Neutrophil (primary cell): ENCODE measurements at regions not wholly inside any gene's neighbourhood (a gene's known extent, or its start where the extent isn't known, plus 50 kb on each side); places are given as distances from the start of the nearest gene placed in this dataset.

Experiments used
- H3K27ac ChIP-seq: fragments of 200-600 bp; sonication (generic); 2 replicates; pipeline ENCODE4 v1.5.1; 2016; ENCODE audit warnings: mild to moderate bottlenecking, moderate library complexity
- H3K27me3 ChIP-seq: fragments of 200-600 bp; sonication (generic); 2 replicates; pipeline ENCODE4 v1.6.0; 2016; ENCODE audit warnings: mild to moderate bottlenecking
- H3K36me3 ChIP-seq: fragments of 200-600 bp; sonication (generic); 2 replicates; pipeline ENCODE4 v1.5.1; 2017
- H3K4me1 ChIP-seq, 2 experiments: fragments of 200-600 bp in 1 of 2; sonication (generic) in 1 of 2; 1 replicate in 1 of 2; 2 replicates in 1 of 2; pipeline versions ENCODE4 v1.5.1 to v1.6.1; 2013 to 2016; ENCODE audit warnings: low read depth in 1 of 2, low read length in 1 of 2, mild to moderate bottlenecking in 1 of 2, moderate library complexity in 1 of 2; ENCODE audit not compliant: control insufficient read depth in 1 of 2, insufficient read depth in 1 of 2
- H3K4me3 ChIP-seq, 2 experiments: fragments of 200-600 bp in 1 of 2; sonication (generic) in 1 of 2; 1 replicate in 1 of 2; 2 replicates in 1 of 2; pipeline ENCODE4 v1.5.1; 2013 to 2016; ENCODE audit warnings: low read depth in 1 of 2, low read length in 1 of 2, mild to moderate bottlenecking in 1 of 2, moderate library complexity in 1 of 2
- H3K9me3 ChIP-seq: fragments of 200-600 bp; sonication (generic); 2 replicates; pipeline ENCODE4 v1.5.1; 2016
- CTCF ChIP-seq: fragments of 200-600 bp; sonication (generic); IDR thresholded peaks from 2 replicates; pipeline ENCODE4 v1.5.1; 2016; ENCODE audit warnings: antibody characterized with exemption

DNA sequence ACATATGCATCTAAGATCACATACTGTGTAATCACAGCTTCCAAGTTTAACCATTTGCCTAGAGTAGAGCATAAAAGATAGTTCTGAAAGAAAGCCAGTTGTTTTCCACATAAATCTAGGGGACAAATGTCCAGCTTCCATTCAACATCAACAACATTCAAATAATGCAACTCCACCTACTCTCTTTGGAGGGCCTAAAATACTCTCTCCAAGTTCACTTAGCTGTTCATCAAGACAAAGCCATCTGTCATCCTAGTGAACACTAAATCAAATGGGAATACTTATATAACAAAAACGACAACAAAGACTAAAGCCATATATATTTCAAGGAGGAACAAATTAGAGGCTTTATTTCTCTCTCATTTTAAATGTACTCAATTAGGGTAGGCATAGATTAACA lies 221.5 kb upstream of the CDH2 start:
- H3K27me3 ChIP-seq = no peaks in the 10 kb centered on the region
- no peaks in the 10 kb centered on the region for H3K4me1 ChIP-seq
- H3K36me3 ChIP-seq = no peaks in the 10 kb centered on the region
- no peak for TF ChIP-seq CTCF
- no peak overlapping the region for H3K4me3 ChIP-seq
- no peaks in the 10 kb centered on the region for H3K9me3 ChIP-seq
- no peak overlapping the region for H3K27ac ChIP-seq

- Histone ChIP-seq H3K27ac (no peak overlapping the region), H3K9me3 (no peaks in the 10 kb centered on the region), H3K36me3 (no peaks in the 10 kb centered on the region), H3K4me1 (no peaks in the 10 kb centered on the region), H3K4me3 (no peak overlapping the region), H3K27me3 (no peaks in the 10 kb centered on the region)
- TF ChIP-seq CTCF = no peak
Observed at GRCh38 chr18:28390022-28390421, 213.1 kb upstream of the CDH2 start.

DNA sequence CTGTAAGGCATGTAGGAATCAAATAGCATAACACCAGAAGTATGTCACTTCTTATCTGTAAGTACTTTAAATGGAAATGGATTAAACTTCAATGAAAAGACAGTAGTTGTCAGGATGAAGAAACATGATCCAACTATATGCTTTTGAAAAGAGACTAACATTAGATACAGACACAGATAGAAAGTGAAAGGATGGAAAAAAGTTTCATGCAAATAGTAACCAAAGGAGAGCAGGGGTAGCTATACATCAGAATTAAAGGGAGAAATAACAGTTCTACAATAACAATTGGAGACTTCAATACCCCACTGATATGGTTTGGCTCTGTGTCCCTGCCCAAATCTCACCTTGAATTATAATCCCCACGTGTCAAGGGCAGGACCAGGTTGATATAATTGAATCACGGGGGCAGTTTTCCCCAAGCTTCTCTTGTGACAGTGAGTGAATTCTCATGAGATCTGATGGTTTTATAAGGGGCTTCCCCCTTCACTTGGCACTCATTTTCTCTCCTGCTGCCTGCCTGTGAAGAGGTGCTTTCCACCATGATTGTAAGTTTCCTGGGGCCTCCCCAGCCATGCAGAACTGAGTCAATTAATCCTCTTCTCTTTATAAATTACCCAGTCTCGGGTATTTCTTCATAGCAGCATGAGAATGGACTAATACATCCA lies 205.4 kb upstream of the CDH2 start:
- H3K27ac ChIP-seq = no peak overlapping the region
- H3K9me3 ChIP-seq = no peaks in the 10 kb centered on the region
- no peak for TF ChIP-seq CTCF
- H3K27me3 ChIP-seq = no peaks in the 10 kb centered on the region
- H3K36me3 ChIP-seq = no peaks in the 10 kb centered on the region
- H3K4me1 ChIP-seq = no peaks in the 10 kb centered on the region
- no peak overlapping the region for H3K4me3 ChIP-seq

DNA sequence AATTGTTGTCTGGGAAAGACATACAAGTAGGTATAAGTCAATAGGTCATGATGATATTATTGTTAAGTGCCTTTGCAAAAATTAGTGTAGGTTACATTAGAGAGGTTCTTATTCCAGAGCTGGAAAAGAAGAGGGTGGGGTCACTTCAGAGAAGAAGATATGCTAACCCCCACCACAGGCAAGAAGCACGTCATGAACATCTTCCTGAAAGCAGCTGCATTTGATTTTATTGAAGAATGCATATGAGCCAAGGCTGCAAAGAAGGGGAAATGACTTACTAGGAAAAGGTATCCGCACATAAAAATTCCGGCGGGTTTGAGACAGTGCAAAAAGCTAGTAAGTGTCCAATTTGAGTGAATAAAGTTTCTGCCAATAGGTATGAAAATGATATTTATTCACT lies 195.3 kb upstream of the CDH2 start:
- Histone ChIP-seq H3K9me3 (no peaks in the 10 kb centered on the region), H3K27ac (no peak overlapping the region), H3K4me3 (no peak overlapping the region), H3K36me3 (no peaks in the 10 kb centered on the region), H3K4me1 (no peaks in the 10 kb centered on the region), H3K27me3 (no peaks in the 10 kb centered on the region)
- no peak for TF ChIP-seq CTCF

- Histone ChIP-seq H3K4me1 (no peaks in the 10 kb centered on the region), H3K27ac (no peak overlapping the region), H3K27me3 (no peaks in the 10 kb centered on the region), H3K9me3 (no peaks in the 10 kb centered on the region), H3K4me3 (no peak overlapping the region), H3K36me3 (no peaks in the 10 kb centered on the region)
- TF ChIP-seq CTCF = no peak
Observed at GRCh38 chr18:28366676-28367075, 189.7 kb upstream of the CDH2 start.
